Neuron (in vitro differentiated cells): ENCODE measurements at regions not wholly inside any gene's neighbourhood (a gene's known extent, or its start where the extent isn't known, plus 50 kb on each side); places are given as distances from the start of the nearest gene placed in this dataset.
"Not testable (repeated sequence)": the region's sequence is repeated elsewhere in the genome, so short reads cannot be mapped to it uniquely, and the experiment has no call there.

Experiments
- H2AFZ ChIP-seq: one replicate; pipeline ENCODE4 v1.6.1; 2013; ENCODE audit warnings: low read depth, mild to moderate bottlenecking, inconsistent platforms, low read length, moderate library complexity
- H3K27me3 ChIP-seq: one replicate; pipeline ENCODE4 v1.6.1; 2013; ENCODE audit warnings: low read length; ENCODE audit not compliant: insufficient read depth
- H3K36me3 ChIP-seq: one replicate; pipeline ENCODE4 v1.6.1; 2013; ENCODE audit warnings: low read length; ENCODE audit not compliant: insufficient read depth
- H3K4me1 ChIP-seq: one replicate; pipeline ENCODE4 v1.6.1; 2013; ENCODE audit warnings: low read length; ENCODE audit not compliant: insufficient read depth
- H3K4me3 ChIP-seq: 2 replicates; pipeline ENCODE4 v1.5.1; 2013; ENCODE audit warnings: mild to moderate bottlenecking, low read length, moderate library complexity
- H3K9me3 ChIP-seq: one replicate; pipeline ENCODE4 v1.6.1; 2013; ENCODE audit warnings: low read length

- H3K4me3 ChIP-seq = no peak overlapping the region
- H3K4me1 ChIP-seq = peaks cover 4% of the 10 kb centered on the region
- H3K27me3 ChIP-seq = no peaks in the 10 kb centered on the region
- no peaks in the 10 kb centered on the region for H3K9me3 ChIP-seq
- no peak overlapping the region for H2AFZ ChIP-seq
- no peaks in the 10 kb centered on the region for H3K36me3 ChIP-seq
Observed at GRCh38 chr9:73357607-73358006, 205.9 kb downstream of the ANXA1 start.

DNA sequence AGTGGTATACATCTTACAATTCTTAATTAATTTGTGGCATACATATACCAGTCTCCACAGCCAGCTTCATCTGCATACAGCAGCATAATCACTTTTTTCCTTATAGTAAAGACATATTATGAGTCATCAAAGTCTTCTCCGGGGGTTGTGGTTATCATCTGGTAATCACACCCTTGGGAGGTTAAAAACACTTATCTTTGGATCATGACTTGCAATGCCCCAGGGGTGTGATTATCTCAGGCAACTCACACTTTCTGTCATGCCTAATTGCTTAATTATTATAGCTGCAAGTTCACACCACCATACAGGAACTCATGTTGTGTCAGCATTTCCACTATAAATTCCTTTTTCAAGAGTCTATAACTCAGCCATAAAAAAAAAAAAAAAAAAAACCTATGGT is 218.4 kb downstream of the ANXA1 start:
- Histone ChIP-seq H3K9me3 (no peaks in the 10 kb centered on the region), H3K4me1 (no peaks in the 10 kb centered on the region), H2AFZ (no peak overlapping the region), H3K36me3 (no peaks in the 10 kb centered on the region), H3K27me3 (no peaks in the 10 kb centered on the region), H3K4me3 (no peak overlapping the region)

DNA sequence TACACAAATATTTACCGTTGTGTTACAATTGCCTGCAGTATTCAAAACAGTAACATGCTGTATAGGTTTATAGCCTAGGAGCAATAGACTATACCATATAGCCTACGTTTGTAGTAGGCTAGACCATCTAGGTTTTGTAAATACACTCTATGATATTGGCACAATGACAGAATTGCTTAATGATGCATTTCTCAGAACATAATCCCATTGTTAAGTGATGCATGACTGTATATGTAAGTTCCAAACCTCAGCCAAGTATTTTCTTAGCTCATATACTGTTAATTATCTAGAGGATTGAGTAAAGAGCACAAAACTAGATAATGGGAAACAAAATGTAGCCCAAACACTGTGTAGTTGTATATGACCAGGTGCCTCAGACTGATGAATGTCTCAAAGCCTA is 220.1 kb downstream of the ANXA1 start:
- no peak overlapping the region for H2AFZ ChIP-seq
- no peaks in the 10 kb centered on the region for H3K36me3 ChIP-seq
- no peaks in the 10 kb centered on the region for H3K9me3 ChIP-seq
- H3K4me1 ChIP-seq = no peaks in the 10 kb centered on the region
- no peaks in the 10 kb centered on the region for H3K27me3 ChIP-seq
- no peak overlapping the region for H3K4me3 ChIP-seq

DNA sequence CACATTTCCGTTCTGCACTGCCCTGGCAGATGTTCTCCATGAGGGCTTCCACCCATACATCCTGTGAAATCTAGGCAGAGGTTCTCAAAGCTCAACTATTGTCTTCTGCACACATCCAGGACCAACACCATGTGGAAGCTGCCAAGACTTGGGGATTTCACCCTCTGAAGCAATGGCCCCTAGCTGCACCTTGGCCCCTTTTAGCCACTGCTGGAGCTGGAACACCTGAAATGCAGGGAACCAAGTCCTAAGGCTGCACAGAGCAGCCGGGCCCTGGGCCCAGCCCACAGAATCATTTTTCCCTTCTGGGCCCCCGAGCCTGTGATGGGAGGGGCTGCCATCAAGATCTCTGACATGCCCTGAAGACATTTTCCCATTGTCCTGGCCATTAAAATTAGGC is 228.7 kb downstream of the ANXA1 start:
- no peak overlapping the region for H3K4me3 ChIP-seq
- H3K4me1 ChIP-seq = no peaks in the 10 kb centered on the region
- no peaks in the 10 kb centered on the region for H3K36me3 ChIP-seq
- H3K27me3 ChIP-seq = no peaks in the 10 kb centered on the region
- no peaks in the 10 kb centered on the region for H3K9me3 ChIP-seq
- no peak overlapping the region for H2AFZ ChIP-seq

DNA sequence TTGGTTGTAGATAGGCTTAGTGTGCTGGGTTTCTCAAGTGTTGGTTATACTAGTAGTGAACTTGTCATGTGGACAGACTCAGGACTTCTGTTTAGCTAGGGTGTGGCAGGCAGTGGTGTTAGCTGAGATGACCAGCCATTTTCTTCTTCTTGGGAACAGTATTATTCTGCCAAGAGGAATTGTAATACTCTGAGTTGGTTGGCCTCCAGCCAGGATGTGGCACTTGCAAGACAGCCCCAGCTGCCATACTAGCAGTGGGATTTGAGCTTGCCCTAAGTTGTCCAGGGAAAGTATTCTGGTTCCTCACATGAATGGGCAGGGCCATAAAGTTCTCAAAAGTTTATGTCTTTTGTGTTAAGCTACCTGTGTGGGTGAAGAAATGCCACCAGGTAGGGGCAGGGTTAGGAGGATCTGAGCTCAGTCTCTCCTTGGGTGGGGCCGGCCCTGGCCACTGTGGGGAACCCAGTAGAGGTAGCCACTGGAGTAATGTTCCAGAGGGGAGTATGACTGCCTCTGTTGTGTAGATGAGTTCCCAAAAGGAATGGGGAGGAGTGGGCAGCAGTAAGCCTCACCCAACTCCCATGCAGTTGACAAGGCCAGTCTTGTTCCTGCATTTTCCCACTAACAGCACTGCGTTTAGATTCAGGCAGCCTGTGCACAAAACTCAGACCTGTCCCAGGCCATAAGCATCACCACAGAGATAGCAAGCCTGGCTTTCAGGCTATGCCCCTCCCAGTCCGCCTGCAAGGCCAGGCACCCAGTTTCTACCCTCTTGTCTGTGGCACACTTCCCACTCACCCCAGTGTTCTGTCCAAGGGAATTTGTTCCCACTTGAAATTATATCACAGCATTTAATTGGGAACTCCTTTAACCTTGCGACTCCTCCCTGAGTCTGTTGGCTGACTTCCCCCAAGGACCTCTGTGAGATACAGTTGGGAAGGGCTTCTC is 250.7 kb downstream of the ANXA1 start:
- no peaks in the 10 kb centered on the region for H3K4me1 ChIP-seq
- H3K36me3 ChIP-seq = no peaks in the 10 kb centered on the region
- no peaks in the 10 kb centered on the region for H3K9me3 ChIP-seq
- no peak overlapping the region for H2AFZ ChIP-seq
- H3K27me3 ChIP-seq = no peaks in the 10 kb centered on the region
- H3K4me3 ChIP-seq = no peak overlapping the region

DNA sequence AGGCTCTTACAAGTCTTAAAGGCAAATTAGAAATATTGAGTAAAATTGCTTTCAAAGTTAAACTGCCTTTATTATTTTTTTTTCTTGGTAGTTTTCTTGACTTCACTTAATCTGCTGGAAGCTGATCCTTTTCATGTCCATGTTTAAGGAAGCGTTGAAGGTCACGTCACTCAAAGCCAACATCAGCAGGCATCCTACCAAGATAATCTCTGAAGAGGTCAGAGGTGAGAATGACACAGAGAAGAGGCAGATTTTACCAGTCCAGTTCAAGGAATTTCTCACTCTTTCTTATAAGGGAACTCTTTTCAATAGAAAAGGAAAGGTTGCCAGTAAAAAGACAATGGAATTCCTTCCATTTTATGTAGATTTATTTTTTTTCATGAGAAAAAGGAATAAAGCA is 259.8 kb downstream of the ANXA1 start:
- Histone ChIP-seq H3K4me1 (peaks cover 28% of the 10 kb centered on the region), H2AFZ (peak overlapping the region; percentile 28), H3K36me3 (no peaks in the 10 kb centered on the region), H3K4me3 (no peak overlapping the region), H3K9me3 (no peaks in the 10 kb centered on the region), H3K27me3 (no peaks in the 10 kb centered on the region)

DNA sequence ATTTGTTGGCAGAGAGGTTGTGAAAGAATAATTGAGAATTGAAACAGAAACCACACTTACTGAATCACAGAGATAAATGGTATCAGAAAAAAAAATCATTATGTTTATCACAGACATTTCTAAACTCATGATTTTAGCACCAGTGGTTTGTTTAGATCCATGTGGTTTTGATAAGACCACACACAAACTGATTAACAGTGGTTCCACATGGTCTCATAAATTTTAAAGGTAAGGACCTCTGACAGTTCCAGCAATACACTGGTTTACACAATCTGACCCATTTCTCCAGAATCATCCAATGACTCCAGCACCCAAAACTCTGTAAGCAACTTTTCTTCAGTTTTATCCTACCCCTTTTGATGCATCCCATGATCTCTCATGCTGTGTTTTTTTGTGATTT is 261.2 kb downstream of the ANXA1 start:
- no peak overlapping the region for H3K4me3 ChIP-seq
- no peaks in the 10 kb centered on the region for H3K27me3 ChIP-seq

DNA sequence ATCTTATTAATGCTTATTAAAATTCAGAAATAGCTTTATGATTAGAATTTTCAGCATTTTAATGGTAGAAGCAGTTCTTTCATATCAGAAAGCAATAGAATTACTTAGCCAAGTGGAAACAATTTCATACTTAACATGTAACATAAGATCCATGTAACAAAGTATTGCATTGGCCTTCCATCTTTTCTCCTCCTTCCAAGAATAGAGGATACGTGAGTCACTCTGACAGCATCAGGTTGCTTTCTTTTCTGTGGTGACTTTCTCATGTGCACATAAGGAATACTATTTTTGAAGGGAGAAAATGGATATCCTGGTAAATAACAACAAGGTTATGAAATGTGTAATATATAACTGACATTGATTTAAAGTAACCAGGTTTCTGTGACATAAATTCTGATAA is 272.2 kb downstream of the ANXA1 start:
- Histone ChIP-seq H2AFZ (no peak overlapping the region), H3K9me3 (no peaks in the 10 kb centered on the region), H3K4me3 (no peak overlapping the region), H3K36me3 (no peaks in the 10 kb centered on the region), H3K4me1 (peaks cover 30% of the 10 kb centered on the region), H3K27me3 (no peaks in the 10 kb centered on the region)

More for the DNA sequence above, 261.2 kb downstream of the ANXA1 start:
- Histone ChIP-seq H3K9me3 (no peaks in the 10 kb centered on the region), H3K36me3 (no peaks in the 10 kb centered on the region), H2AFZ (peak overlapping the region; percentile 36), H3K4me1 (peaks cover 28% of the 10 kb centered on the region)

DNA sequence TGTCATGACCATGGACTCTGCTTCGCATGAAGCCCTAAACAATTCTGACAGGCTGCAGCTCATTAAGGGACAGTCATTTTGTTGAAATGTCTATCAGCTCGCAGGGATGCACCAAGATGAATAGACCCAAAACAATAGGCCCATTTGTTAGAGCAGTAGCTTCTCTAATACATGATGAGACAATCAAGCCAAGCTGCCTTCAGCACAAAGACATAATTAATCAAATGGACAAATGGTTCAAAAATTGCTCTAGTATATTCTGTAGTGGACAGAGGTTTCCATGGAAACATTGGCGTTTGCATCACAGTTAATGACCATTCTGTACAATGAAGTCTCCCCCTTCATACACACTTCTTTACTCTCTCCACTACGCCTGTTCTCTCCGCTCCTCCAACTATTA is 274.6 kb downstream of the ANXA1 start:
- Histone ChIP-seq H3K4me3 (no peak overlapping the region), H2AFZ (peak overlapping the region; percentile 62), H3K36me3 (no peaks in the 10 kb centered on the region), H3K27me3 (no peaks in the 10 kb centered on the region), H3K4me1 (peaks cover 30% of the 10 kb centered on the region), H3K9me3 (no peaks in the 10 kb centered on the region)

DNA sequence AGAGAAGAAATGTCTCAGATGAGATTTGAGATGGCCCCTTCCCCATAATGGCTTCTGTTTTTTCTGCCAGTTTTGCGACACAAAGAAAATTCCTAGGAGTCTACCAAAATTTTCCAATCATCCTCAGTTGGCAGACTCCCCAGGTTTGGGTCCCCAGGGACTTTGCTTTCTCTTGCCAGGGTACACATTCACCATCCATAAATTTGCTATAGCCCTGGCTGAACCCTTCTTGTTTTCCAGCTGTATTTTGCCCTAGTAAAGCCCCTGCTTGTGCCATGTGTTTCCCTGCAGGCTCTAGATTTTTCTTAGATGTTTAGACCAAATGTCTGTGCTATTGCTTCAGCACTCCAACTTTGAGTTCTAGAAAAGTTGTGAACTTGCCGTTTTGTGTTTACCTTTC is 283.2 kb downstream of the ANXA1 start:
- Histone ChIP-seq H3K4me3 (no peak overlapping the region), H3K4me1 (no peaks in the 10 kb centered on the region), H3K36me3 (no peaks in the 10 kb centered on the region), H2AFZ (no peak overlapping the region), H3K9me3 (no peaks in the 10 kb centered on the region), H3K27me3 (no peaks in the 10 kb centered on the region)

- H3K36me3 ChIP-seq = no peaks in the 10 kb centered on the region
- no peak overlapping the region for H2AFZ ChIP-seq
- H3K27me3 ChIP-seq = no peaks in the 10 kb centered on the region
- H3K9me3 ChIP-seq = no peaks in the 10 kb centered on the region
- H3K4me3 ChIP-seq = no peak overlapping the region
- H3K4me1 ChIP-seq = peaks cover 8% of the 10 kb centered on the region
Observed at GRCh38 chr9:73437758-73438157, 286.1 kb downstream of the ANXA1 start.

DNA sequence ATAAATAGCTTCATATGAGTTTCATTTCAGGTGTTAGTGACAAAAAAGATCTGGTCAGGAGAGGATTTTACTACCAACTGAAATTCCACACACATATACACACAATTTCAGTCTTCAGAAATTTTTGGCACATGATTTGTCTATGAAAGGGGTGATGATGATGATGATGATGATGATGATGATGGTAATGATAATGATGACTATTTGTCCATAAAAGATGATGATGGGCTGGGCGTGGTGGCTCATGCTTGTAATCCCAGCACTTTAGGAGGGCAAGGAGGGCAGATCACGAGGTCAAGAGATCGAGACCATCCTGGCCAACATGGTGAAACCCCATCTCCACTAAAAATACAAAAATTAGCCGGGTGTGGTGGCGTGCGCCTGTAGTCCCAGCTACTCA is 288.2 kb downstream of the ANXA1 start:
- H3K4me3 ChIP-seq, H3K36me3 ChIP-seq, H3K27me3 ChIP-seq, H3K9me3 ChIP-seq, H2AFZ ChIP-seq, H3K4me1 ChIP-seq: not testable (repeated sequence)

DNA sequence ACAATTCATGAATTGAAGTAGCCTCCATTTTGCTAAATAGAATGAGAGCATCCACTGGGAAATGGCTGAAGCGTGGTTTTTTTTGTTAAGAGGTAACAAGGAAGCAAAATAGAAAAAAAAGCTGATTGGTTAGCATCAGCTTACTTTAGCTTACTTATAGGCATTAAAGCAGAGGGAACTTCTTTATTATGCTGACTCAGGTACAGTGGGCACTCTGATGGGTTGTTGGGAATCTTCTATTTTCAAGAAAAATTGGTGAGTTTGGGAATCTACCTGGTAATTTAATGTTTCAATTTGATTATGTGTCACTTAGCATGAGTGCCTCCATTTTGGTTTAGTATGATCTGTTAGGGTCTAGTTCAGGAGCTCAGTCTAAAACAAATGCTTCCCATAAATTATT is 289.6 kb downstream of the ANXA1 start:
- Histone ChIP-seq H3K4me3 (no peak overlapping the region), H3K36me3 (no peaks in the 10 kb centered on the region), H3K9me3 (no peaks in the 10 kb centered on the region), H3K27me3 (no peaks in the 10 kb centered on the region), H3K4me1 (peaks cover 8% of the 10 kb centered on the region), H2AFZ (no peak overlapping the region)
